ENCODE measurements at regions not wholly inside any gene's neighbourhood (a gene's known extent, or its start where the extent isn't known, plus 50 kb on each side); places are given as distances from the start of the nearest gene placed in this dataset.

DNA sequence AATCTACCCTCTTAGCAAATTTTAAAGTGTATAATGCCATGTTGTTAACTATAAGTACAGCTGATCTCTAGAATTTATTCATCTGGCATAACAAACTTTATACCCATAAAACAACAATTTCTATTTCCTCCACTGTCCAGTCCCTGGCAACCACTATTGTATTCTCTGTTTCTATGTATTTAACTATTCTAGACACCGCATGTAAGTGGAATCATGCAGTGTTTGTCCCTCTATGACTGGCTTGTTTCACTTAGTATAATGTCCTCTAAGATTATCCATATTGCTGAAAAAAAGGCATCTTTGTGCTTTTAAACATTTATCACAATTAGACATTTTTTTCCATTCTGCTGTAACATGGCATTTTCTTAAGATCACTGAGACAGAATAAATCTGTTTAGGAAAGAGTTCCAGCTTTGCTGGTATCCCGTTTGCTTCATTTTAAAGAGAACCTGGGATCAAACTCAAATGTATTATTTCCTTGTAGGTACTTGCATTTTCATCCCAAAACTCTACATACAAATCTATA, 1191.0 kb downstream of the SLITRK5 start:
- no peak for DNase-seq (ENCODE audit: low read depth)

- DNase-seq (ENCODE audit: low read depth) = no peak
Measured at GRCh38 chr13:88863116-88863515, 1191.9 kb downstream of the SLITRK5 start.

GRCh38 chr13:88866195-88866594, 1195.0 kb downstream of the SLITRK5 start:
- no peak for DNase-seq (ENCODE audit: low read depth)

- no peak for DNase-seq (ENCODE audit: low read depth)
Measured at GRCh38 chr13:88883741-88884140, 1212.6 kb downstream of the SLITRK5 start.

DNA sequence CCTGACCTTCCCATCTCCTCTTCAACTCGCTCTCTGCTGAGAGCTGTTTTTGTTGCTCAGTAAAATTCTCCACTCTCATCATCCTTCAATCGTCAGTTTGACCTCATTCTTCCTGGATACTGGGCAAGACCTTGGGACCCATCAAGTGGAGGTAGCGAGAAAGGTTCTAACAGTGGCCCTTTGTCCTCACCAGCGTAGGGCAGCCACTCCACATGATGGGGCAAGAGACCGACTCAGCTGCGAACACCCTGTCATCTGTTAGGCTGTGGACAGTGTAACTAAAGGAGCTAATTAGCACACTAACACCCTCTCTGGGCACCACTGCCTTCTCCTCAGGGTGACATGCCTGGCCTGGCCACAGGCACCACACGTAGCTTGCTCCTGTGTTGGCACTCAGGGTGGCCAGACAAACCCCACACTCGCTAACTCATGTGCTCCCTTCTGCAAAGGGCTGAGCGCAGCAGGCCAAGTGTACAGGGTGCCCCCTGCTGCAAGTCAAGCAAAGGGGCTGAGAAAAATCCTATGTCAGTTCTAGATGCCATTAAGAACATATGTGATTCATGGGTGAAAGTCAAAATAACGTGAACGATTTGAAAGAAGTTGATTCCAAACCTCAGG, 1216.0 kb downstream of the SLITRK5 start:
- no peak for DNase-seq (ENCODE audit: low read depth)

GRCh38 chr13:88895261-88895941, 1224.2 kb downstream of the SLITRK5 start:
- no peak for DNase-seq (ENCODE audit: low read depth)

DNA sequence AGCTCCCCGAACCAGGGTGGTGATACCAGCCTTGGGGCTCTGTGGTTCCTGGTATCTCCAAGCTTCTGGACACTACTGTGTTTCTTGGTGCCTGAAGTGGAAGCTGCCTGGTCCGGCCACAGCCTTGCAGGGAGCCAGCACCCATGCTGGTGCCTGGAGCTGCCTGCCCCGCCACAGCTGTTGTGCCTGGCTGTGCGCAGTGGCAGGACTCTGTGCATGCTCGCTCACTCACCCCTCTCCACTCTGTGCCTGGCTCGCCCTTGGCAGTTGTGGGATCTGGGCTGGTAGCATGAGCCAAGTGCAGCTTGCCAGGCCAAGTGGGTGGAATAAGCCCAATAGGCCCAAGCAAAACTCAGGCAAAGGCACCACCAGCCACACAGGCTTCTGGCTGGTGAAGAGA, 1225.3 kb downstream of the SLITRK5 start:
- no peak for DNase-seq (ENCODE audit: low read depth)

GRCh38 chr13:88908961-88909441, 1237.8 kb downstream of the SLITRK5 start:
- DNase-seq (ENCODE audit: low read depth) = no peak

DNA sequence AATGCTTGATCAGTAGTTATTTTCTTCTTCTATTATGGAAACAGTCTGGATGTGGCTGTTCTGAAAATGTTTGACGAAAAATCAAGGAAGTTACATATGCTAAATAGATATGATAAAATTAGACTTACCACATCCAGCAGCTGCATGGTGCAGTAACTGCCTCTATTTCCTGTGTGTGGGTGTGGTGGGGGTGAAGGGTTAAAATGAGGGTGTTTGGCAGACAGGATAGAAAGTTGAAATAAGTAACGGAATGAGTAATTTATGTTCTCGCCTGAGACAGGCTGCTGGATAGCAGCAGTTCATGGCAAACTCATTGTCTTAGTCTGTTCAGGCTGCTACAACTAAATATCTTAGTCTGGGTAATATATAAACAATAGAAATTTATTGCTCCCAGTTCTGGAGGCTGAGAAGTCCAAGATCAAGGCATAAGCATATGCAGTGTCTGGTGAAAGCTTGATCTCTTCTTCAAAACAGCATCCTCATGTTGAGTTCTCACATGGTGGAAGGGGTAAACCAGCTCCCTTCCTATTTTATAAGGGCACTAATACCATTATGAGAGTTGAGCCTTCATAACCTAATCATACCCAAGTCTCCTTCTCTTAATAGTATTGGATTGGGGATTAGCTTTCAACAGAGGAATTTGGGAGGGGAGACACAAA, 1248.9 kb downstream of the SLITRK5 start:
- DNase-seq (ENCODE audit: low read depth) = no peak

- no peak for DNase-seq (ENCODE audit: low read depth)
Measured at GRCh38 chr13:88925954-88926353, 1254.8 kb downstream of the SLITRK5 start.

DNA sequence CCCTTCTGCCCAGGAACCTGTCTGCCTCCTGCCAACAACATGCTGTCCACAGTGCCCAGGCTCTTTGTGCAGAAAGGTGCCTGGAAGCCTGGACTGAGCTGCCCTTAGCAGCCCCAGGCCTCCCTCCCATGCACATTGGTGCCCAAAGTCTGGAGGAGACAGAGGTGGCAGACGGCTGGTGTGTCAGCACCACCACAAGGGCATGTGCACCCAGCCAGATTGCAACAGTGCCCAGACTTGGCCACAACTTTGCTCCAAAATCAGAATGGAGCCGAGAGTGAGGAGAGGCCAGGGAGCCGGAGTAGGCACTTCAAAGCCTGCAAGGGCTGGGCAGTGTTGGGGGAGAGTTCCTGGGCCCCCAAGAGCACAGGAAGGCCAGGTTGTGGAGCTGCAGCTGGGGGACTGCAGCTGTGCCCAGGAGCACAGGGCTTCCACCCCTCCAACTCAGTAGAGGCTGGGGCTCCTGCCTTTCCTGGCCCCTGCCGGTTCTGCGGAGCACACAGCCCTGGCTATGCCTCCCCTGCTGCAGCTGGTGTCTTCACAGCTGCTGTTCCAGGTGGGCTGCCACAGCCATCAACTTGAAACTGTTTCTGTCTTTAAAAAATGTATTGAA, 1255.8 kb downstream of the SLITRK5 start:
- DNase-seq (ENCODE audit: low read depth) = no peak

DNA sequence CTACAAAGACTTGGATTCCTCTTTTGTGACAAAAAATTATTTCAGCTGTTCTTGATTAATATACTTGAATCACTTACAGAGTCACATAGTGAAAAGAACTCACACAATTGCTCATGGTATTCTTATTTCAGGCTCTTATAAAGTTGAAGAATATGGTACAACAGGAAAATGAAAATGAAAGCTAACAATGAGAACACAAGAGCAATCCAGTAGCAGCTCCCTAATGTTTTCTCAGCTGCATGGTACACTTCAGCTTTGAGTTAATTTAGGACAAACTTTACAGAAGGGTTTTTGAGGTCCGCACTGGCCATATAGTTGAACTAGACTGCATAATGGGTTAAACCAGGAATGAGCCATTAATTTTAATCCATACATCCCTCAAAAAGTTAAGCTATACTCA, 1261.8 kb downstream of the SLITRK5 start:
- no peak for DNase-seq (ENCODE audit: low read depth)

DNA sequence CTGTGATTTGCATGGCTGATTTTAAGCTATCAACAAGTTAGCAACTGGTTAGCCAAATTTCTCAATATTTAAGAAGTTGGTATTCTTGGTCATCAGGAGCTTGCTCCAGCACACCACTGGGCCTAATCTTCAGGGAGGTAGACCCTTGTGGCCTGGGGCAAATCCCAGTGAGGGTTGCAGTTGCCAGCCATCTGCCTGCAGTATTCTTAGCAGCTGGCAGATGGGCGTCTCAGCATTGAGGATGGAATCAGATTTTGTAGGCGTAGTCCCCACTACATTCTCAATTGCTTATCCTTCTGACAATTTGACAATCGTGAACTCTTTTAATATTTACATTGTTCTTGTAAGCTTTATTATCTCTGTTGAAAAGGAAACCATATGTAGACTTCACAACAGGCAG, 1266.2 kb downstream of the SLITRK5 start:
- no peak for DNase-seq (ENCODE audit: low read depth)

- DNase-seq (ENCODE audit: low read depth) = no peak
Measured at GRCh38 chr13:88945793-88946192, 1274.6 kb downstream of the SLITRK5 start.

- DNase-seq (ENCODE audit: low read depth) = no peak
Measured at GRCh38 chr13:88948501-88948900, 1277.3 kb downstream of the SLITRK5 start.

GRCh38 chr13:88958821-88959220, 1287.7 kb downstream of the SLITRK5 start:
- no peak for DNase-seq (ENCODE audit: low read depth)

GRCh38 chr13:88976466-88976865, 1305.3 kb downstream of the SLITRK5 start:
- no peak for DNase-seq (ENCODE audit: low read depth)

GRCh38 chr13:88978607-88979006, 1307.4 kb downstream of the SLITRK5 start:
- DNase-seq (ENCODE audit: low read depth) = no peak

GRCh38 chr13:88979465-88980175, 1308.4 kb downstream of the SLITRK5 start:
- no peak for DNase-seq (ENCODE audit: low read depth)

DNA sequence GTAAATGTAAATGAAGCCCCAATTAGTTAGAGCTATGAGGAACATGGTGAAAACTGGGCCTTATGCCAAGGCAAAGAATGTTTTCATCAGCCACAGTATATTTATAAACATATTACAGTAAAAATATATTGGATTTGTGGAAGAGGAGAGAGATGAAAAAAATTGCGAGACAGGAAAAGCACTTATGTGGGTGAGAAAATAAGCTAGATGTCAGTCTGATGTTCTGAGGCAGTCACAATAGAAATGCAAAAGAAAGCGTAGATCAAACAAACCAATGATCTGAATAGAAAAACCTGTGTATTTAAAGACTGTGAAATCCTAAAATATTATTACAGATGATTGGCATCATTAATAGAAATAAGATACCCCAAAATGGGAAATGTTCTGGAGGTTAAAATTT, 1332.5 kb downstream of the SLITRK5 start:
- DNase-seq (ENCODE audit: low read depth) = no peak

DNA sequence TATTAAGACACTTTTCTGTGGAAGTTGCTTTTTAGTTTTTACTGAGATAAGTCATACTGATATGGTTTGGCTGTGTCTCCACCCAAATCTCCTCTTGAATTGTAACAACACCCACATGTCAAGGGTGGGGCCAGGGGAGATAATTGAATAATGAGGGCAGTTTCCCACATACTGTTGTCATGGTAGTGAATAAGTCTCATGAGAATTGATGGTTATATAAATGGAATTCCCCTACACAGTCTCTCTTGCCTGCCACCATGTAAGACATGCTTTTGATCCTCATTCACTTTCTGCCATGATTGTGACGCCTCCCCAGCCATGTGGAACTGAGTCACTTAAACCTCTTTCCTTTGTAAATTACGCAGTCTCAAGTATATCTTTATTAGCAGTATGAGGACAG, 1340.4 kb downstream of the SLITRK5 start:
- no peak for DNase-seq (ENCODE audit: low read depth)

Data from RPMI7951 (cell line).